ENCODE measurements at regions not wholly inside any gene's neighbourhood (a gene's known extent, or its start where the extent isn't known, plus 50 kb on each side); places are given as distances from the start of the nearest gene placed in this dataset.

DNA sequence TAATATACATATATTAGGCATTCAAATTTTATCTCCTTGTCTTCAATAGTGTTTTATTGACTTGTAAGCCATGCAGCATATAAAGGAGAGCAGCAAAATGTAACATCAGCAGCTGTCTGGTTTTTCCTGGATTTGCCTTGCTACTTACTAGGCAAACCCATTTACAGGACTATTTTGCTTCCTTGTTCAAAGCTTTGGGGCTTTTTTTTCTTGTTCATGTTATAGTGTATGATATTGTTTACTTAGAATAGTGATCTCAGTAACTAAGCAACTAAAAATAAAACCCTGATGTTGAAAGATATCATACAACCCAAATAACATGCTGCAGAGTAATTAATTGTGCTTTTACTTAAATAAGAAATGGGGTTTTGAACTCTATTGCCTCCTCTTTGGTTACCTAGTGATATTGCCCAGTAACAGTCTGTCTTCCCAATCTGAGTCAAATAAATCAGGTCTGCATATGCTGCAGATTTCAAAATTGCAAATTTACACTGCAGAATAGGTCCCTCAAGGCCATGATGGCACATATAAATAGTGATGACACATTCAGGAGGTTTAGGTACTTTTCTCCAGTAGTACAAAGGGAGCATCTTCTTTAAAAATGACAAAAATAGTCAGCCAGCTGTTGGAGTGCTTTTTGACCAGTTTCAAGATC lies 578.1 kb upstream of the NECTIN3 start:
- TF ChIP-seq POLR2A (conservative IDR thresholded peaks at IDR 0.05), result no peak
- TF ChIP-seq ZBTB7A (IDR thresholded peaks at IDR 0.05; ENCODE audit: borderline replicate concordance, control insufficient read depth, low read depth, low read length), result no peak
- TF ChIP-seq, protein P1, sequence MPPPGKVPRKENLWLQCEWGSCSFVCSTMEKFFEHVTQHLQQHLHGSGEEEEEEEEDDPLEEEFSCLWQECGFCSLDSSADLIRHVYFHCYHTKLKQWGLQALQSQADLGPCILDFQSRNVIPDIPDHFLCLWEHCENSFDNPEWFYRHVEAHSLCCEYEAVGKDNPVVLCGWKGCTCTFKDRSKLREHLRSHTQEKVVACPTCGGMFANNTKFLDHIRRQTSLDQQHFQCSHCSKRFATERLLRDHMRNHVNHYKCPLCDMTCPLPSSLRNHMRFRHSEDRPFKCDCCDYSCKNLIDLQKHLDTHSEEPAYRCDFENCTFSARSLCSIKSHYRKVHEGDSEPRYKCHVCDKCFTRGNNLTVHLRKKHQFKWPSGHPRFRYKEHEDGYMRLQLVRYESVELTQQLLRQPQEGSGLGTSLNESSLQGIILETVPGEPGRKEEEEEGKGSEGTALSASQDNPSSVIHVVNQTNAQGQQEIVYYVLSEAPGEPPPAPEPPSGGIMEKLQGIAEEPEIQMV (tag; conservative IDR thresholded peaks at IDR 0.05; ENCODE audit: low read depth), result no peak
- no peak for TF ChIP-seq MBD2 (IDR thresholded peaks at IDR 0.05; ENCODE audit: borderline replicate concordance, low read depth)
- no peak for TF ChIP-seq SUPT5H (IDR thresholded peaks at IDR 0.05)
- TF ChIP-seq GTF2F1 (IDR thresholded peaks at IDR 0.05; ENCODE audit: low read depth, low read length), result no peak
- TF ChIP-seq TOE1 (IDR thresholded peaks at IDR 0.05; ENCODE audit: borderline replicate concordance), result no peak
- TF ChIP-seq TOE1 (CRISPR knock-in tag; IDR thresholded peaks at IDR 0.05; ENCODE audit: borderline replicate concordance, low read depth), result no peak
- TF ChIP-seq, protein P2, sequence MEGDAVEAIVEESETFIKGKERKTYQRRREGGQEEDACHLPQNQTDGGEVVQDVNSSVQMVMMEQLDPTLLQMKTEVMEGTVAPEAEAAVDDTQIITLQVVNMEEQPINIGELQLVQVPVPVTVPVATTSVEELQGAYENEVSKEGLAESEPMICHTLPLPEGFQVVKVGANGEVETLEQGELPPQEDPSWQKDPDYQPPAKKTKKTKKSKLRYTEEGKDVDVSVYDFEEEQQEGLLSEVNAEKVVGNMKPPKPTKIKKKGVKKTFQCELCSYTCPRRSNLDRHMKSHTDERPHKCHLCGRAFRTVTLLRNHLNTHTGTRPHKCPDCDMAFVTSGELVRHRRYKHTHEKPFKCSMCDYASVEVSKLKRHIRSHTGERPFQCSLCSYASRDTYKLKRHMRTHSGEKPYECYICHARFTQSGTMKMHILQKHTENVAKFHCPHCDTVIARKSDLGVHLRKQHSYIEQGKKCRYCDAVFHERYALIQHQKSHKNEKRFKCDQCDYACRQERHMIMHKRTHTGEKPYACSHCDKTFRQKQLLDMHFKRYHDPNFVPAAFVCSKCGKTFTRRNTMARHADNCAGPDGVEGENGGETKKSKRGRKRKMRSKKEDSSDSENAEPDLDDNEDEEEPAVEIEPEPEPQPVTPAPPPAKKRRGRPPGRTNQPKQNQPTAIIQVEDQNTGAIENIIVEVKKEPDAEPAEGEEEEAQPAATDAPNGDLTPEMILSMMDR (IDR thresholded peaks at IDR 0.05 in 2 of 3, conservative IDR thresholded peaks at IDR 0.05 in 1 of 3; ENCODE audit: insufficient read depth in 2 of 3, low read depth in 1 of 3, low read length in 3 of 3), result no peak
- no peak for TF ChIP-seq EZH2 (IDR thresholded peaks at IDR 0.05; ENCODE audit: borderline replicate concordance, low read depth, low read length)
- TF ChIP-seq ZNF197 (CRISPR knock-in tag; IDR thresholded peaks at IDR 0.05; ENCODE audit: low read depth), result no peak
- TF ChIP-seq, protein P3, sequence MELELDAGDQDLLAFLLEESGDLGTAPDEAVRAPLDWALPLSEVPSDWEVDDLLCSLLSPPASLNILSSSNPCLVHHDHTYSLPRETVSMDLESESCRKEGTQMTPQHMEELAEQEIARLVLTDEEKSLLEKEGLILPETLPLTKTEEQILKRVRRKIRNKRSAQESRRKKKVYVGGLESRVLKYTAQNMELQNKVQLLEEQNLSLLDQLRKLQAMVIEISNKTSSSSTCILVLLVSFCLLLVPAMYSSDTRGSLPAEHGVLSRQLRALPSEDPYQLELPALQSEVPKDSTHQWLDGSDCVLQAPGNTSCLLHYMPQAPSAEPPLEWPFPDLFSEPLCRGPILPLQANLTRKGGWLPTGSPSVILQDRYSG (tag; conservative IDR thresholded peaks at IDR 0.05; ENCODE audit: low read depth), result no peak
- TF ChIP-seq ZNF436 (CRISPR knock-in tag; IDR thresholded peaks at IDR 0.05), result no peak
- TF ChIP-seq YBX1 (IDR thresholded peaks at IDR 0.05), result no peak
- no peak for TF ChIP-seq TBP (optimal IDR thresholded peaks at IDR 0.05; ENCODE audit: low read depth, low read length)

Measured in K562 (cell line).